GM23248 (cell line): ENCODE measurements at regions not wholly inside any gene's neighbourhood (a gene's known extent, or its start where the extent isn't known, plus 50 kb on each side); places are given as distances from the start of the nearest gene placed in this dataset.
"Not testable (repeated sequence)": the region's sequence is repeated elsewhere in the genome, so short reads cannot be mapped to it uniquely, and the experiment has no call there.

ENCODE experiments used
- DNase-seq: peaks from one replicate; pipeline ENCODE4 v3.0.0-alpha.2; 2015
- H2AFZ ChIP-seq: fragments of 200-600 bp; sonication (generic); 2 replicates; pipeline ENCODE4 v1.6.1; 2016; ENCODE audit warnings: antibody characterized with exemption
- H3F3A ChIP-seq: fragments of 200-600 bp; sonication (generic); 2 replicates; pipeline ENCODE4 v1.6.1; 2016; ENCODE audit warnings: mild to moderate bottlenecking, antibody characterized with exemption, mixed run types; ENCODE audit not compliant: insufficient read depth
- H3K27ac ChIP-seq: fragments of 200-600 bp; sonication (generic); 2 replicates; pipeline ENCODE4 v1.5.1; 2016; ENCODE audit warnings: mild to moderate bottlenecking
- H3K27me3 ChIP-seq: fragments of 200-600 bp; sonication (generic); replicated peaks from 2 replicates; pipeline ENCODE4 v1.6.1; 2016; ENCODE audit warnings: mild to moderate bottlenecking; ENCODE audit not compliant: insufficient read depth
- H3K36me3 ChIP-seq: fragments of 200-600 bp; sonication (generic); 2 replicates; pipeline ENCODE4 v1.6.1; 2016; ENCODE audit warnings: low read depth, mild to moderate bottlenecking
- H3K4me1 ChIP-seq: fragments of 200-600 bp; sonication (generic); 2 replicates; pipeline ENCODE4 v1.6.1; 2016; ENCODE audit warnings: mild to moderate bottlenecking; ENCODE audit not compliant: insufficient read depth
- H3K4me2 ChIP-seq: fragments of 200-600 bp; sonication (generic); one replicate; pipeline ENCODE4 v1.6.1; 2016; ENCODE audit warnings: mild to moderate bottlenecking; ENCODE audit not compliant: unreplicated experiment
- H3K4me3 ChIP-seq: fragments of 200-600 bp; sonication (generic); 2 replicates; pipeline ENCODE4 v1.5.1; 2016; ENCODE audit warnings: mild to moderate bottlenecking
- H3K79me2 ChIP-seq: fragments of 200-600 bp; sonication (generic); 2 replicates; pipeline ENCODE4 v1.6.1; 2016; ENCODE audit warnings: mild to moderate bottlenecking; ENCODE audit not compliant: insufficient read depth
- H3K9ac ChIP-seq: fragments of 200-600 bp; sonication (generic); 2 replicates; pipeline ENCODE4 v1.6.1; 2016; ENCODE audit warnings: mild to moderate bottlenecking
- H3K9me2 ChIP-seq: fragments of 200-600 bp; sonication (generic); 2 replicates; pipeline ENCODE4 v1.6.1; 2016; ENCODE audit warnings: mixed run types, mild to moderate bottlenecking, moderate library complexity; ENCODE audit not compliant: insufficient read depth
- H3K9me3 ChIP-seq: fragments of 200-600 bp; sonication (generic); one replicate; pipeline ENCODE4 v1.6.1; 2017; ENCODE audit warnings: low read depth
- H4K20me1 ChIP-seq: fragments of 200-600 bp; sonication (generic); 2 replicates; pipeline ENCODE4 v1.6.0; 2016; ENCODE audit not compliant: insufficient read depth
- EZH2 ChIP-seq: fragments of 200-600 bp; sonication (generic); IDR thresholded peaks from 2 replicates; pipeline ENCODE4 v1.6.1; 2018; ENCODE audit warnings: antibody characterized with exemption, mild to moderate bottlenecking; ENCODE audit not compliant: insufficient read depth, poor library complexity, severe bottlenecking
- EZH2phosphoT487 ChIP-seq: fragments of 200-600 bp; sonication (generic); IDR thresholded peaks from 2 replicates; pipeline ENCODE4 v1.6.1; 2018; ENCODE audit warnings: antibody characterized with exemption, moderate library complexity, mild to moderate bottlenecking, low read depth; ENCODE audit not compliant: insufficient read depth
- WGBS, 2 experiments: methylation state at CpG; one replicate each; pipeline ENCODE4 v1.1.6; 2015 to 2017; ENCODE audit warnings: low lambda C conversion rate in 2 of 2, low coverage in 1 of 2; ENCODE audit errors: missing lambda C conversion rate in 2 of 2; 5-methylcytosine and 5-hydroxymethylcytosine counted together
- in situ Hi-C: fragments of 300-500 bp; cut with MboI; formaldehyde crosslinking; loops from 2 replicates; pipeline ENCODE4 v1.15.0; 2020

- in situ Hi-C loops: no loop called here
- Histone ChIP-seq H3K9ac (no peak overlapping the region), H3F3A (no peaks in the 10 kb centered on the region), H3K27me3 (no peaks in the 10 kb centered on the region; the same call in 1 of the 2 replicates), H2AFZ (no peak overlapping the region), H3K36me3 (no peaks in the 10 kb centered on the region), H3K4me3 (no peak overlapping the region), H3K9me3 (no peaks in the 10 kb centered on the region), H3K9me2 (no peaks in the 10 kb centered on the region), H4K20me1 (no peaks in the 10 kb centered on the region), H3K27ac (no peak overlapping the region), H3K4me1 (no peaks in the 10 kb centered on the region), H3K79me2 (no peaks in the 10 kb centered on the region), H3K4me2 (no peak overlapping the region)
- 29 to 43% methylated on average over 4 of the region's 4 CpGs for WGBS, 2 experiments
- no peak for DNase-seq
- TF ChIP-seq EZH2phosphoT487: no peak
- no peak for TF ChIP-seq EZH2
Measured at GRCh38 chr17:70523426-70523825, 354.1 kb downstream of the KCNJ2 start.

- 76 to 81% methylated on average over 7 of the region's 7 CpGs for WGBS, 2 experiments
- in situ Hi-C loops: not testable (repeated sequence)
Measured at GRCh38 chr17:70525035-70525434, 355.7 kb downstream of the KCNJ2 start.

GRCh38 chr17:70525961-70526360 lies 356.6 kb downstream of the KCNJ2 start:
- H3K36me3 ChIP-seq: no peaks in the 10 kb centered on the region
- 52 to 62% methylated on average over 5 of the region's 5 CpGs for WGBS, 2 experiments
- H3K4me1 ChIP-seq: no peaks in the 10 kb centered on the region
- TF ChIP-seq EZH2 (no peak), EZH2phosphoT487 (no peak)
- no peak overlapping the region for H2AFZ ChIP-seq
- H3F3A ChIP-seq: no peaks in the 10 kb centered on the region
- no peak for DNase-seq
- H3K27me3 ChIP-seq: no peaks in the 10 kb centered on the region; the same call in 1 of the 2 replicates
- no peak overlapping the region for H3K4me3 ChIP-seq
- no peaks in the 10 kb centered on the region for H4K20me1 ChIP-seq
- in situ Hi-C loops: no loop called here
- no peak overlapping the region for H3K9ac ChIP-seq
- no peaks in the 10 kb centered on the region for H3K9me2 ChIP-seq
- H3K4me2 ChIP-seq: no peak overlapping the region
- no peaks in the 10 kb centered on the region for H3K9me3 ChIP-seq
- no peak overlapping the region for H3K27ac ChIP-seq
- H3K79me2 ChIP-seq: no peaks in the 10 kb centered on the region

More at GRCh38 chr17:70525035-70525434, 355.7 kb downstream of the KCNJ2 start:
- not testable (repeated sequence) for H3K27me3 ChIP-seq, H3K79me2 ChIP-seq, DNase-seq, H3K36me3 ChIP-seq, H4K20me1 ChIP-seq, H3K4me3 ChIP-seq, H3F3A ChIP-seq, H3K9me2 ChIP-seq, H3K9me3 ChIP-seq, H3K4me1 ChIP-seq, H3K4me2 ChIP-seq, H3K9ac ChIP-seq, H2AFZ ChIP-seq, H3K27ac ChIP-seq

- in situ Hi-C loops: no loop called here
- WGBS, 2 experiments: 47 to 50% methylated on average over 3 of the region's 3 CpGs
- DNase-seq: no peak
Measured at GRCh38 chr17:70527364-70527888, 358.1 kb downstream of the KCNJ2 start.

GRCh38 chr17:70533427-70533826 lies 364.1 kb downstream of the KCNJ2 start:
- Histone ChIP-seq H3K27me3 (no peaks in the 10 kb centered on the region; the same call in 1 of the 2 replicates), H3K27ac (no peak overlapping the region), H3F3A (no peaks in the 10 kb centered on the region), H3K4me1 (no peaks in the 10 kb centered on the region), H3K36me3 (no peaks in the 10 kb centered on the region), H3K79me2 (no peaks in the 10 kb centered on the region), H2AFZ (no peak overlapping the region), H3K9me2 (no peaks in the 10 kb centered on the region), H3K4me2 (no peak overlapping the region), H3K4me3 (no peak overlapping the region), H3K9ac (no peak overlapping the region), H4K20me1 (no peaks in the 10 kb centered on the region), H3K9me3 (no peaks in the 10 kb centered on the region)
- 22 to 33% methylated on average over 2 of the region's 2 CpGs for WGBS, 2 experiments
- in situ Hi-C loops: no loop called here
- no peak for TF ChIP-seq EZH2phosphoT487
- DNase-seq: no peak

More at GRCh38 chr17:70527364-70527888, 358.1 kb downstream of the KCNJ2 start:
- H3K9me2 ChIP-seq: no peaks in the 10 kb centered on the region
- H3K4me1 ChIP-seq: no peaks in the 10 kb centered on the region
- H2AFZ ChIP-seq: no peak overlapping the region
- H3K4me2 ChIP-seq: no peak overlapping the region
- H4K20me1 ChIP-seq: no peaks in the 10 kb centered on the region
- no peak overlapping the region for H3K27ac ChIP-seq
- no peaks in the 10 kb centered on the region for H3K36me3 ChIP-seq
- no peaks in the 10 kb centered on the region for H3K79me2 ChIP-seq
- H3F3A ChIP-seq: no peaks in the 10 kb centered on the region
- no peaks in the 10 kb centered on the region for H3K9me3 ChIP-seq
- no peak overlapping the region for H3K4me3 ChIP-seq
- H3K27me3 ChIP-seq: no peaks in the 10 kb centered on the region; the same call in 1 of the 2 replicates
- TF ChIP-seq EZH2phosphoT487: no peak
- TF ChIP-seq EZH2: no peak
- no peak overlapping the region for H3K9ac ChIP-seq
